ENCODE measurements at regions not wholly inside any gene's neighbourhood (a gene's known extent, or its start where the extent isn't known, plus 50 kb on each side); places are given as distances from the start of the nearest gene placed in this dataset.
"Not testable (repeated sequence)": the region's sequence is repeated elsewhere in the genome, so short reads cannot be mapped to it uniquely, and the experiment has no call there.

DNA sequence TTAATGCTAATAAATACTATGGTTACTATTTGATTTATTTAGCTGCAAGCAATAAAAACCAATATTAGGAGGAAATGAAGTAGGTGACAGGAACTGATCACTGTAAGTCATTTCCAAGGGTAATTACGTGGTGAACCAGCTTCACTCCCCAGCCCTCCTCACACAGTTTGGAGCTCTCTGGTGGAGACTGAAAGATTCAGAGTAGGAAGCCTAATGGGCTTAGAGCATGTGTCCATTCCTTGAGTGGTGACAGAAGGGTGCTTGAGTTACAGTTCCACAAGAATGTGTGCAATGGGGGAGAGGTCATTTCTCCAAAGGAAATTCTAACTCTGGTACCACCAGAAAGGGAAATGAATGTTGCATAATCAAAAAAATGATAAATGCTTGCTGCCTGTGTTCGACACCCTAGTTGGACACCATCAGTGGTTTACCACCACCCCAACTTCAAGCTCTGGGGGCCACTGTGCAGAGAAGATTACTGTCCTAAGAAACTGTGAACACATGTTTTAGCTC lies 285.1 kb upstream of the MMADHC start:
- peaks cover 1 to 3% of the 10 kb centered on the region in 2 donors for H3K9me3 Mint-ChIP-seq
- no peaks in the 10 kb centered on the region for H3K27me3 Mint-ChIP-seq (ENCODE audit: low read depth)
- H3K36me3 Mint-ChIP-seq (ENCODE audit: insufficient read depth in 2 of 2), result no peaks in the 10 kb centered on the region
- no peak overlapping the region for H3K4me3 Mint-ChIP-seq
- H3K27ac Mint-ChIP-seq, result no peak overlapping the region
- DNase-seq, result no peak
- ATAC-seq (replicated peaks in 1 of 2), result no peak
- H3K4me1 Mint-ChIP-seq (ENCODE audit: low read depth), result no peaks in the 10 kb centered on the region

DNA sequence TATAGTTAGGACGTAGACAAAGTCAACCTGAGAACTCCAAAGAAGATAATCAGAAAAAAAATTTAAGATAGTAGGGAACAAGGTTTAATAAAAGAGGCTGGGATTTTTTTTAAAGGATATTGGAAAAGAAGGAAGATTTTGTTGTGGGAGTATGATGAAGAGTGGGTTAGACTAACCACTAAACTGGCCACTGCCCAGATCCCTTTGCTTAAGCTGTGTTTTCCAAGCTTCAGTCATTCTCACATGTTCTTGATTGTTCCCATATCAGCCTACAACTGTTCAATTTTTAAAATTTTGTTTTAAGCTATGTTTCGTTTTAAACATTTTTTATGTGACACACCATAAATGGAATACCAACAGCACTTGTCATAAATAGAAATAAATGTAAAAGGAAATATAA lies 284.5 kb upstream of the MMADHC start:
- H3K36me3 Mint-ChIP-seq (ENCODE audit: insufficient read depth in 2 of 2), result no peaks in the 10 kb centered on the region
- peaks cover 3 to 4% of the 10 kb centered on the region in 2 donors for H3K9me3 Mint-ChIP-seq
- H3K27ac Mint-ChIP-seq, result no peak overlapping the region
- no peak overlapping the region for H3K4me3 Mint-ChIP-seq
- H3K4me1 Mint-ChIP-seq (ENCODE audit: low read depth), result no peaks in the 10 kb centered on the region
- DNase-seq, result no peak
- no peak for ATAC-seq (replicated peaks in 1 of 2)
- no peaks in the 10 kb centered on the region for H3K27me3 Mint-ChIP-seq (ENCODE audit: low read depth)

DNA sequence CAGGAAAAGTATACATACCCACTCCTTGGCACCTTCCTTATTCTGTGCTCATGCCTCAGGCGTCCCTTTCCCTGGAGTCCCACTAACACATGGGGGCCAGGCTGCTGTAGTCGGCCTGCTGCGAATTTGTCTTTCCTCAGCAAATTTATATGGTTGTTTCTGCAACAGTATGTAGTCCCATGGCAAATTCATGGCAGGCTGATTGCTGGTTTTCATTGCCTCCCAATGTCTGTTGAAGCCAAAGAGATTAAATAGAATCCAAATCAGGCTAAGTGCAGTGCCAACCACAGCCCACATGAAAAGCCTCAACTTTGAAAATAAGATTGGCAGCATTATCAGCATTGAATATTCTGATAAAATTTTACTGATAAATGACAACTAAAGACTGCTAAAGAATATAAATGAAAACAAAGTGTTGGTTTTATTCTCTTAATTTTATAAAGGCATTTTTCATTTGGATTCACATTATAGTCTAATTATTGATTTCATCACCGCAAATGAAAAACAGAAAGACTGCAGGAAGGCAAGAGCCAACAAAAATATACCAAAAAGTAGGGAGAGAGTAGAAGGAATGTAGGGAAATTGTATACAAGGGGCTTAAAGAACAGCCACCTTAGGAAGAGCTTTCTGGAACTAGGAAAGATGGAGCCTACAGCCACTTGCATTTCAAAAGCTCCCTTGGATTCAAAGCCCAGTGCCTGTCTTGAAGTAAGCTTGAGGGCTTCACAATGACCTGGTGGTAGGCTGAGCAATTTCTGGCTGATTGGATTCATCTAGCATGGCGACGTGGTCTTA lies 283.7 kb upstream of the MMADHC start:
- ATAC-seq (replicated peaks in 1 of 2) (no peak), DNase-seq (no peak)
- H3K27ac Mint-ChIP-seq, result no peak overlapping the region
- no peaks in the 10 kb centered on the region for H3K27me3 Mint-ChIP-seq (ENCODE audit: low read depth)
- H3K36me3 Mint-ChIP-seq (ENCODE audit: insufficient read depth in 2 of 2), result no peaks in the 10 kb centered on the region
- H3K4me1 Mint-ChIP-seq (ENCODE audit: low read depth), result no peaks in the 10 kb centered on the region
- H3K9me3 Mint-ChIP-seq, result peaks cover 4 to 5% of the 10 kb centered on the region in 2 donors
- H3K4me3 Mint-ChIP-seq, result no peak overlapping the region

DNA sequence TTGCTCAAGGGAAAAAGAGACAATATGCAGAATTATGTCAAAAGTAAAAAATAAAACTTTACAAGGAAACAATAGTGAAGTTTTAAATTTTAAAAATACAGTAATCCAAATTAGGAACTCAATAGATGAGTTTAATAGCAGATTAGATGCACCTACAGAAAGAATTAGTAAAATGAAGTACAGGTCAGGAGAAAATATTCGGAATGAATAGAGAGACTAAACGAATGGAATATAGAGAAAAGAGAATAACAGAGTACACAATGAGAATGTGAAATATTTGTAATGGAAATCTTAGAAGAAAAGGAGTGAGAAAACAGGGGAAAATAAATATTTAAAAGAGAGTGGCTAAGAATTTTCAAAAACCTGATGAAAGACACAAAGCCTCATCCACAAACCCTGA lies 275.7 kb upstream of the MMADHC start:
- H3K9me3 Mint-ChIP-seq, result peaks cover 9 to 12% of the 10 kb centered on the region in 2 donors
- H3K27me3 Mint-ChIP-seq (ENCODE audit: low read depth), result no peaks in the 10 kb centered on the region
- DNase-seq (no peak), ATAC-seq (replicated peaks in 1 of 2) (no peak)
- no peak overlapping the region for H3K4me3 Mint-ChIP-seq
- no peaks in the 10 kb centered on the region for H3K4me1 Mint-ChIP-seq (ENCODE audit: low read depth)
- no peaks in the 10 kb centered on the region for H3K36me3 Mint-ChIP-seq (ENCODE audit: insufficient read depth in 2 of 2)
- no peak overlapping the region for H3K27ac Mint-ChIP-seq

DNA sequence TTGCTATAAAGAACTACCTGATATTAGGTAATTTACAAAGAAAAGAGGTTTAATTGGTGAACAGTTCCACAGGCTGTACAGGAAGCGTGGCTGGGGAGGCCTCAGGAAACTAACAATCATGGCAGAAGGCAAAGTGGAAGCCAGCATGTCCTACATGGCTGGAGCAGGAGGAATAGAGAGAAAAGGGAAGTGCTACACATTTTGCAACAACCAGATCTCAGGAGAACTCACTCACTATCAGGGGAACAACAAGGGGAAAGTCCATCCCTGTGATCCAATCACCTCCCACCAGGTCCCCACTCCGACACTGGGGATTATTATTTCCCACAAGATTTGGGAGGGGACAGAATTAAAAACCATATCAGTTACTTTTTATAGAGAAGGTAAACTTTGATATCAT lies 273.5 kb upstream of the MMADHC start:
- Mint-ChIP-seq H3K27ac (no peak overlapping the region), H3K9me3 (peaks cover 7 to 11% of the 10 kb centered on the region in 2 donors), H3K4me3 (no peak overlapping the region), H3K4me1 (ENCODE audit: low read depth) (no peaks in the 10 kb centered on the region), H3K27me3 (ENCODE audit: low read depth) (no peaks in the 10 kb centered on the region), H3K36me3 (ENCODE audit: insufficient read depth in 2 of 2) (no peaks in the 10 kb centered on the region)
- no peak for ATAC-seq (replicated peaks in 1 of 2)
- no peak for DNase-seq

DNA sequence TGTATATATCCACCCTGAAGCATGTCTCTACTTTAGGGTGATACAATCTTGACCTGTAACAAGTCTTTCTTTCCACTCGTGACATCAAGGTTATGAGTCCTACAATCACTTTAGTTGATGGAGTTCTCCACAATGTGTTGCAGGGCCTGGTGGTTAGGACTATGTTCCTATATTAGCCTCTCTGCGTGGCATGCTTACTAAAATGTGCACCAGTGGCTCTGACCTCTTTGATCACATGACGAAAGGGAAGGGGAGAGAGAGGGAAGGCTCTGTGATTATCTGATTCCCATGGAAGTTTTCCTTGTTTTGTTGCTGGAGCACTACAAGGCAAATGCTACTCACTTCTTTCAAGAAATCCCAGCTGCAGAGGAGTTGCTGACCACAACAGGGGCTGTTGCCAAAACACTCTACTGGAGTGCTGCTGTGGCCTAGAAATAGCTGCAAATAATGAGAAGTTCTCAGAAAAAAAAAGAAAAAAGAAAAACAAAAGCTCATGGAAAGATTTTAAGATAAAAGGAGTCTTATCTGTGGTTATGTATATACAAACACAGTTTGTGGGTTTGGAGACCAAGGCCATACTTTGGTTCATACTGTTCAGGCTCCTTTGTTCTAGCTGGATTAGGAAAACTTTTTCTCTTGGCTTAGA lies 272.8 kb upstream of the MMADHC start:
- Mint-ChIP-seq H3K27ac (no peak overlapping the region), H3K27me3 (ENCODE audit: low read depth) (no peaks in the 10 kb centered on the region), H3K36me3 (ENCODE audit: insufficient read depth in 2 of 2) (no peaks in the 10 kb centered on the region), H3K4me3 (no peak overlapping the region), H3K9me3 (peaks cover 7 to 11% of the 10 kb centered on the region in 2 donors), H3K4me1 (ENCODE audit: low read depth) (no peaks in the 10 kb centered on the region)
- DNase-seq, result no peak
- ATAC-seq (replicated peaks in 1 of 2), result no peak

DNA sequence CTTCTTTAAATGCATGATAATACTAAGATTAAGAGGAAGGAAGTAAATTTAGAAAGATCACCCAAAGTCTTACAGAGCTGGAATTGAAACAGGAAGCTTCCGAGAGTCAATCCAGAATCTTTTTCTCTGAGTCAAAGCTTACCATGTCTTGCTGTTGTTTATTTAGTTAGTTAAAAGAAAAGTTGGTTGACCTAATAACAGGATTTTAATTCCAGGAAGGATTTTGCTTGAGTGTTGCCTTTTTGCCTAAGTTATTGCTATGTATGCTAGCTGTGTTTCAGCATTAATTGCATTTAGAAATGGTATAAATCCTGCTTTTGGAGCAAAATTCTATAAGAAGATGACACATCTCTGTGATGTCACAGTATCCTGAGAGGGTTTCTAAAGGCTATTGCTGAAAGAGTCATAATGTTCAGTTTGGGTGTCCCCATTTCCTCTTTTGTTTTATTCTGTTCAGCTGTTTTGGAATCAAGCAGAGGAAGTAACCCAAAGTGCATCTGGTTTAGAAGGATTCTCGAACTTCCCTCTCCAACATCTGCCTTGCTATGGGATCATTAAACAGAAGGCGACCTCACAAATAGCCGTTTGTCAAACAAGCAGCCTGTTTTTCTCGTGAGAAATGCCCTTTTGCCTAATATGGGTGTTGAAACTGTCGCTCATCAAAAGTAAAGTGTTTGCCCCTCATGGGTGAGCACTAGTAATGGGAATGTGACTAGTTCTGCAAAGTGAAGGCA lies 271.5 kb upstream of the MMADHC start:
- no peaks in the 10 kb centered on the region for H3K4me1 Mint-ChIP-seq (ENCODE audit: low read depth)
- no peak overlapping the region for H3K27ac Mint-ChIP-seq
- peaks cover 7 to 10% of the 10 kb centered on the region in 2 donors for H3K9me3 Mint-ChIP-seq
- ATAC-seq (replicated peaks in 1 of 2), result no peak
- H3K4me3 Mint-ChIP-seq, result no peak overlapping the region
- DNase-seq, result no peak
- H3K36me3 Mint-ChIP-seq (ENCODE audit: insufficient read depth in 2 of 2), result no peaks in the 10 kb centered on the region
- H3K27me3 Mint-ChIP-seq (ENCODE audit: low read depth), result no peaks in the 10 kb centered on the region

DNA sequence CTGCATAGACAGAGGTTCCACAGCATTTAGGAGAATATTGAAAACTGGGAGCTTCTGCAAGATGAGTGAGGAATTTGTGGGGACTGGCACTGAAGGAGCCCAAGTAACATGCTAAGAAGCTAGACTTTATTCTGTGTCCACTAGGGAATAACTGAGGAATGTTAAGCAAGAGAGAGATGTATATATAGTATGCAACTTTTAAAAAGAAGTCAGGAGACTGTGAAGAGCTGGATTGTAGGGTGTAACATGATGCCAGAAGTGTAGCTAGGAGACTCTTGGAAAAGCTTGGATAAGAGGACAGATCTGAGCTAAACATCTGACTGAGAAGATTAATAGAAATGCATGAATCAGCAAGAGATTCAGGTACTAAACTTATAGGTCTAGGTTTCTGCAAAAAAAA lies 270.6 kb upstream of the MMADHC start:
- DNase-seq (no peak), ATAC-seq (replicated peaks in 1 of 2) (no peak)
- Mint-ChIP-seq H3K36me3 (ENCODE audit: insufficient read depth in 2 of 2) (no peaks in the 10 kb centered on the region), H3K27ac (no peak overlapping the region), H3K4me3 (no peak overlapping the region), H3K27me3 (ENCODE audit: low read depth) (no peaks in the 10 kb centered on the region), H3K4me1 (ENCODE audit: low read depth) (no peaks in the 10 kb centered on the region), H3K9me3 (peaks cover 6 to 10% of the 10 kb centered on the region in 2 donors)

DNA sequence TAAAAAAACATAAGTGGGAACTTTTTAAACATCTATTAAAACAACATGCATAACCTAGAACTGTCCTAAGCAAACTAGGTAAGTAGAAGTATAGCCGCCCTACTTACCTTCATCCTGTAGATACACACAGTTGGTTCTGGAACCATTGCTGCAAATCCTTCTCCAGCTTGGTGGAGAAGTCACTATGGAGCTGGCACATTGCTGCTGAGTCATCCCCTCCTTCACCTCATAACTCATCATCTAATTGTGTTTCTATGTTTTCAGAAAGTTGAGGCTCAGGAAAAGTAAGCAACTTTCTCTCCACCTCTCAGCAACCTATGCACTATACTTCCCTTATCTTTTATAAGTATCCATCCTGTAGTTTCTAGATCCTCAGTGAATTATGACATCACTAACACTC lies 269.8 kb upstream of the MMADHC start:
- ATAC-seq (replicated peaks in 1 of 2) (no peak), DNase-seq (no peak)
- Mint-ChIP-seq H3K4me3 (no peak overlapping the region), H3K4me1 (ENCODE audit: low read depth) (no peaks in the 10 kb centered on the region), H3K9me3 (peaks cover 5 to 11% of the 10 kb centered on the region in 2 donors), H3K27me3 (ENCODE audit: low read depth) (no peaks in the 10 kb centered on the region), H3K36me3 (ENCODE audit: insufficient read depth in 2 of 2) (no peaks in the 10 kb centered on the region), H3K27ac (no peak overlapping the region)

DNA sequence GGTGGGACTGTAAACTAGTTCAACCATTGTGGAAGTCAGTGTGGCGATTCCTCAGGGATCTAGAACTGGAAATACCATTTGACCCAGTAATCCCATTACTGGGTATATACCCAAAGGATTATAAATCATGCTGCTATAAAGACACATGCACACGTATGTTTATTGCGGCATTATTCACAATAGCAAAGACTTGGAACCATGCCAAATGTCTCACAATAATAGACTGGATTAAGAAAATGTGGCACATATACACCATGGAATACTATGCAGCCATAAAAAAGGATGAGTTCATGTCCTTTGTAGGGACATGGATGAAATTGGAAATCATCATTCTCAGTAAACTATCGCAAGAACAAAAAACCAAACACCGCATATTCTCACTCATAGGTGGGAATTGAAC lies 268.3 kb upstream of the MMADHC start:
- not testable (repeated sequence) for H3K27ac Mint-ChIP-seq; H3K36me3 Mint-ChIP-seq (ENCODE audit: insufficient read depth in 2 of 2)

DNA sequence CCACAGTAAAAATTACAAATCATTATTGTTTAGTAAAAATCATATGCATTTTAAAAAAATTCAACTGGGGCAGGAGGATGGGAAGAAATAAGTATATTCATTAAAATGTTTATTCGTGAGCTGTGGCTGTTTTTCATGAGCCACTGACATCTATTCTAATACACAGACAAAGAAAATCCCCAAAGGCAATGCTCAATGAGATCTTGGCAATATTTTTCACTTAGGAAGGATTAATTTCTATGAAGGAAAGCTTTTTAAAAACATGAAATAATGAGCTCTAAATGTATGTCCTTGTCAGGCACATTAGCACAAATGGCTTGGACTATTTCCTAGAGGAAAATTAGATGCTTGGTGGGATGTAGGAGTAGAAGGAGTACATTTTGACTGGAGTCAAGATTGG lies 262.0 kb upstream of the MMADHC start:
- Mint-ChIP-seq H3K4me1 (ENCODE audit: low read depth) (no peaks in the 10 kb centered on the region), H3K4me3 (no peak overlapping the region), H3K27ac (no peak overlapping the region), H3K27me3 (ENCODE audit: low read depth) (no peaks in the 10 kb centered on the region), H3K9me3 (peaks cover 12 to 13% of the 10 kb centered on the region in 2 donors), H3K36me3 (ENCODE audit: insufficient read depth in 2 of 2) (peaks cover 3 to 4% of the 10 kb centered on the region in 2 donors)
- no peak for DNase-seq
- no peak for ATAC-seq (replicated peaks in 1 of 2)

More for the DNA sequence above, 268.3 kb upstream of the MMADHC start:
- not testable (repeated sequence) for DNase-seq; H3K4me1 Mint-ChIP-seq (ENCODE audit: low read depth); ATAC-seq (replicated peaks in 1 of 2); H3K27me3 Mint-ChIP-seq (ENCODE audit: low read depth); H3K9me3 Mint-ChIP-seq; H3K4me3 Mint-ChIP-seq

DNA sequence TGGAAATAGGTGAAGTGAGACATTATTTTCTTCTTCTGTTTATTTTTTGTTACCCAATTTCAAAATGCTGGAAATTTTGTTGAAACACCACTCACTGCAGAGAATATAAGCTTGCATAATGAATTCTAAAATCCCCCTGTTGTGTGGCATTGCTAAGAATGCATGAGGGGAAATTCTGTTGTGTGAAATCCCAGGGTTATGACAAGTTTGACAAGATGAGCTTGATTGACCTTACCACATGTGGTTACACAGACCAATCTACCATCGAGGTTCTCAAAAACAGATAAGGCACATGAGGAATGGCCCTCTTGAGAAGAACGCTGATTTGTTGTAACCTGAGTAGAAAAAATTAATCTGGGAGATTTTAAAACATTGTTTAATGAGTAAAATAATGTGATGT lies 261.6 kb upstream of the MMADHC start:
- ATAC-seq (replicated peaks in 1 of 2) (no peak), DNase-seq (no peak)
- Mint-ChIP-seq H3K27ac (no peak overlapping the region), H3K36me3 (ENCODE audit: insufficient read depth in 2 of 2) (peaks cover 3 to 4% of the 10 kb centered on the region in 2 donors), H3K9me3 (peaks cover 12 to 13% of the 10 kb centered on the region in 2 donors), H3K4me1 (ENCODE audit: low read depth) (no peaks in the 10 kb centered on the region), H3K4me3 (no peak overlapping the region), H3K27me3 (ENCODE audit: low read depth) (no peaks in the 10 kb centered on the region)

DNA sequence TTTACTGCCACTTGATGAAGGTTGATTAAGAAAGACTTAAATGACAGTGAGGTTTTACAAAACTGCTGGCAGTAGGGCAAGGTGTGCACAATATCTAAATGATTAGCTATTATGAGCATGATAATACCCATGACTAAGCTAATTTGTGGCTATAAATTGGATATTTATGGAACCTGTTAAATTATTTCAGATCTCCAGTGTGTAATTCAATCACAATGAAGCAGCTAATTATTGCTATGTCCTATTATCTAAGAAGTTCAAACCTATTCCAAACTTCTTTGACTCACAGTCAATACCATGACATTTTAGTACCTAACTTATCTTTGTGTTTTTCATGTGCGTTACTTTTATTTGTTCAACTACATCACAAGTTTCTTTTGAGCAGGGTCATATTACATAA lies 253.8 kb upstream of the MMADHC start:
- H3K27ac Mint-ChIP-seq, result no peak overlapping the region
- H3K9me3 Mint-ChIP-seq, result peaks cover 5 to 19% of the 10 kb centered on the region in 2 donors
- no peak overlapping the region for H3K4me3 Mint-ChIP-seq
- H3K27me3 Mint-ChIP-seq (ENCODE audit: low read depth), result no peaks in the 10 kb centered on the region
- no peaks in the 10 kb centered on the region for H3K36me3 Mint-ChIP-seq (ENCODE audit: insufficient read depth in 2 of 2)
- no peaks in the 10 kb centered on the region for H3K4me1 Mint-ChIP-seq (ENCODE audit: low read depth)
- DNase-seq, result no peak
- no peak for ATAC-seq (replicated peaks in 1 of 2)

Measured in activated T-cell treated with anti-CD3 and anti-CD28 coated beads, Interleukin-2, amount 50 U/mL, for 72 hours (primary cell).